ENCODE measurements at regions not wholly inside any gene's neighbourhood (a gene's known extent, or its start where the extent isn't known, plus 50 kb on each side); places are given as distances from the start of the nearest gene placed in this dataset.

GRCh38 chr15:39022532-39023305 lies 458.1 kb upstream of the RASGRP1 start:
- Histone ChIP-seq H3K4me3 (ENCODE audit: low read depth, low read length) (no peak overlapping the region), H3K27ac (ENCODE audit: low read depth, low read length) (no peak overlapping the region), H3K9me3 (ENCODE audit: control insufficient read depth, insufficient read depth, low read length) (no peaks in the 10 kb centered on the region), H3K27me3 (ENCODE audit: control insufficient read depth, insufficient read depth, low read length) (no peaks in the 10 kb centered on the region)
- no peak for DNase-seq (ENCODE audit: low read depth, low spot score)
- POLR2A ChIA-PET: no interaction called here
- TF ChIP-seq CTCF (IDR thresholded peaks at IDR 0.05; ENCODE audit: low read depth, low read length): no peak
- CTCF ChIA-PET: interaction anchor here (0.6 kb wide), 1 partner anchor 266 kb away, joined by 3 read pairs; no protein-coding TSS in a partner anchor

GRCh38 chr15:39025321-39025720 lies 460.7 kb upstream of the RASGRP1 start:
- Histone ChIP-seq H3K4me3 (ENCODE audit: low read depth, low read length) (no peak overlapping the region), H3K27me3 (ENCODE audit: control insufficient read depth, insufficient read depth, low read length) (no peaks in the 10 kb centered on the region), H3K27ac (ENCODE audit: low read depth, low read length) (no peak overlapping the region), H3K9me3 (ENCODE audit: control insufficient read depth, insufficient read depth, low read length) (no peaks in the 10 kb centered on the region)
- ChIA-PET POLR2A (no interaction called here), CTCF (interaction anchor here (1.2 kb wide), 1 partner anchor 34 kb away, joined by 4 read pairs; no protein-coding TSS in a partner anchor)
- DNase-seq (ENCODE audit: low read depth, low spot score): no peak
- no peak for TF ChIP-seq CTCF (IDR thresholded peaks at IDR 0.05; ENCODE audit: low read depth, low read length)

GRCh38 chr15:39025881-39026280 lies 461.3 kb upstream of the RASGRP1 start:
- Histone ChIP-seq H3K4me3 (ENCODE audit: low read depth, low read length) (no peak overlapping the region), H3K27me3 (ENCODE audit: control insufficient read depth, insufficient read depth, low read length) (no peaks in the 10 kb centered on the region), H3K9me3 (ENCODE audit: control insufficient read depth, insufficient read depth, low read length) (no peaks in the 10 kb centered on the region), H3K27ac (ENCODE audit: low read depth, low read length) (no peak overlapping the region)
- DNase-seq (ENCODE audit: low read depth, low spot score): no peak
- POLR2A ChIA-PET: no interaction called here
- TF ChIP-seq CTCF (IDR thresholded peaks at IDR 0.05; ENCODE audit: low read depth, low read length): no peak
- CTCF ChIA-PET: no interaction called here

- DNase-seq (ENCODE audit: low read depth, low spot score): no peak
- CTCF ChIA-PET: interaction anchor here (1.2 kb wide), 1 partner anchor 259 kb away, joined by 3 read pairs; no protein-coding TSS in a partner anchor
Observed at GRCh38 chr15:39028069-39028468, 463.5 kb upstream of the RASGRP1 start.

More at GRCh38 chr15:39028069-39028468, 463.5 kb upstream of the RASGRP1 start:
- H3K9me3 ChIP-seq (ENCODE audit: control insufficient read depth, insufficient read depth, low read length): no peaks in the 10 kb centered on the region
- no peak overlapping the region for H3K27ac ChIP-seq (ENCODE audit: low read depth, low read length)
- POLR2A ChIA-PET: no interaction called here
- H3K27me3 ChIP-seq (ENCODE audit: control insufficient read depth, insufficient read depth, low read length): no peaks in the 10 kb centered on the region
- TF ChIP-seq CTCF (IDR thresholded peaks at IDR 0.05; ENCODE audit: low read depth, low read length): no peak
- H3K4me3 ChIP-seq (ENCODE audit: low read depth, low read length): no peak overlapping the region
